ENCODE measurements at regions not wholly inside any gene's neighbourhood (a gene's known extent, or its start where the extent isn't known, plus 50 kb on each side); places are given as distances from the start of the nearest gene placed in this dataset.
"Not testable (repeated sequence)": the region's sequence is repeated elsewhere in the genome, so short reads cannot be mapped to it uniquely, and the experiment has no call there.

DNA sequence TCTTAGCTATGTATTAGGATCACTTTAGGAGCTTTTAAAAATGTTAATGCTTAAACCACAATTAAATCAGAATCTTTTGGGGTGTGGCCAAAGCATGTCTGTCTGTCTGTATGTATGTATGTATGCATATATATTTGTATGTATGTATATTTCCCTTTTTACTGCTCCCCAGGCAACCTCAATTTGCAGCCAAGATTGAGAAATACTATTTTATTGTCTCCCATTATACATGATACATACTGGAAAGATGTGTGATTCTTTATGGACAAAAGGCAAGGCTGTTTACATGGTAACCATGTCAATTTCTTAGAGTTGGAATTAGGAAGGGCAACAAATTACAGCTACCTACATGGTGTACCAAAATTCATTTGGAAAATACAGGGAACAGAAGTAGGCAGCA, 783.6 kb downstream of the ETS1 start:
- TF ChIP-seq, protein P1, sequence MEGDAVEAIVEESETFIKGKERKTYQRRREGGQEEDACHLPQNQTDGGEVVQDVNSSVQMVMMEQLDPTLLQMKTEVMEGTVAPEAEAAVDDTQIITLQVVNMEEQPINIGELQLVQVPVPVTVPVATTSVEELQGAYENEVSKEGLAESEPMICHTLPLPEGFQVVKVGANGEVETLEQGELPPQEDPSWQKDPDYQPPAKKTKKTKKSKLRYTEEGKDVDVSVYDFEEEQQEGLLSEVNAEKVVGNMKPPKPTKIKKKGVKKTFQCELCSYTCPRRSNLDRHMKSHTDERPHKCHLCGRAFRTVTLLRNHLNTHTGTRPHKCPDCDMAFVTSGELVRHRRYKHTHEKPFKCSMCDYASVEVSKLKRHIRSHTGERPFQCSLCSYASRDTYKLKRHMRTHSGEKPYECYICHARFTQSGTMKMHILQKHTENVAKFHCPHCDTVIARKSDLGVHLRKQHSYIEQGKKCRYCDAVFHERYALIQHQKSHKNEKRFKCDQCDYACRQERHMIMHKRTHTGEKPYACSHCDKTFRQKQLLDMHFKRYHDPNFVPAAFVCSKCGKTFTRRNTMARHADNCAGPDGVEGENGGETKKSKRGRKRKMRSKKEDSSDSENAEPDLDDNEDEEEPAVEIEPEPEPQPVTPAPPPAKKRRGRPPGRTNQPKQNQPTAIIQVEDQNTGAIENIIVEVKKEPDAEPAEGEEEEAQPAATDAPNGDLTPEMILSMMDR (IDR thresholded peaks at IDR 0.05): no peak
- DNase-seq: no peak
- H3K27ac ChIP-seq: no peak overlapping the region
- no peaks in the 10 kb centered on the region for H3K9me3 ChIP-seq
- no peak for ATAC-seq
- intact Hi-C loops (cut with DNase I): no loop called here
- H3K36me3 ChIP-seq: no peaks in the 10 kb centered on the region
- H3K27me3 ChIP-seq: no peaks in the 10 kb centered on the region
- no peak overlapping the region for H3K4me3 ChIP-seq
- no peaks in the 10 kb centered on the region for H3K4me1 ChIP-seq

DNA sequence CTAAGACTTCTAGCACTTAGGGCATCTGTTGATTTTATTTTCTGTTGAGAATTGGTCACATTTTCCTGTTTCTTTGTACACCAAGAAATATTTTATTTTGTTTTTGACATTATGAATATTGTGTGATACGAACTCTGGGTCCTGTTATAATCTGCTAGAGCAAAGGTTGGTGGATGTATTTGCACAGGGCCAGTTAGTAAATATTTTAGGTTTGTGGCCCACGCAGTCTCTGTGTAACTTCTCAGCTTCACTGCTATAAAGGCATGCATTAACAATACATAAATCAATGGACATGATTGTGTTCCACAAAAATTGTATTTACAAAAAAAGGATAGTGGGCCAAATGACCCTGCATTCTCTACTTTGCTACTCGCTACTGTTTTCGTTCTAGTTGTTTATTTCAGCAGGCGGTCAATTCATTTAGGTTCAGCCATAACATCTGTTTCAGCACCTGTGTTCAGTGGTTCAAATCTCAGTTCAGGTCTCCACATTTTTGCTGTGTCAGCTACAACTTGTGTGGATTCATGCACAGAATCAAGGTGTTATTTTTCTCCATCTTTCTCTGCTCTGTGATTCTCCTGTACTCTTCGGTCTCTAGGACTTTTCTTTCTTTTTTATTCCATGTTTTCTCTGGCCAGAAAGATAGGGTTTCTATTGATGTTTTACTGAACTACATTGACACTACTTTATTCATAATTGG, 786.2 kb downstream of the ETS1 start:
- H3K27me3 ChIP-seq: no peaks in the 10 kb centered on the region
- no peaks in the 10 kb centered on the region for H3K36me3 ChIP-seq
- no peaks in the 10 kb centered on the region for H3K9me3 ChIP-seq
- H3K4me3 ChIP-seq: no peak overlapping the region
- ATAC-seq (no peak), DNase-seq (no peak)
- no peaks in the 10 kb centered on the region for H3K4me1 ChIP-seq
- H3K27ac ChIP-seq: no peak overlapping the region
- intact Hi-C loops (cut with DNase I): no loop called here
- TF ChIP-seq, protein P1 (IDR thresholded peaks at IDR 0.05): no peak

DNA sequence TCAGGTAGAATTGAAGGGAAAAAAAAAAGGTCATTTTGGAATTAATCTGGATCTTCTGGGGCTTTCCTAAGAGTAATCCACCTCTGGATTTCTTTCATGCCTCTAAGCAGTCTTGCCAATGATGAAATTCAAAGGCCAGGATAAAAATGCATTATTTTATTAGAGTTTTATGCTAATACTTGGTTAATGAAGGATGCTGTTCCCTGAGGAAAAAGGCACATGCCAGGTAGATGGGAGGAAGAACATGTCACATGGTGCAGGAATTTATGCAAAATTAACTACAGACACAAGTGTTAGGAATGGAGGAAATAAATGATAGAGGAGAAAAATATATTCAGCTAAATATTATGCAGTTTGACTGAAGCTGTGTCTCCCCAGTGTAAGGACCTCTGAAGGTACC, 792.0 kb downstream of the ETS1 start:
- no peak for DNase-seq
- Histone ChIP-seq H3K27me3 (no peaks in the 10 kb centered on the region), H3K36me3 (no peaks in the 10 kb centered on the region), H3K4me1 (no peaks in the 10 kb centered on the region), H3K9me3 (no peaks in the 10 kb centered on the region), H3K27ac (no peak overlapping the region), H3K4me3 (no peak overlapping the region)
- intact Hi-C loops (cut with DNase I): no loop called here
- TF ChIP-seq, protein P1 (IDR thresholded peaks at IDR 0.05): no peak
- no peak for ATAC-seq

DNA sequence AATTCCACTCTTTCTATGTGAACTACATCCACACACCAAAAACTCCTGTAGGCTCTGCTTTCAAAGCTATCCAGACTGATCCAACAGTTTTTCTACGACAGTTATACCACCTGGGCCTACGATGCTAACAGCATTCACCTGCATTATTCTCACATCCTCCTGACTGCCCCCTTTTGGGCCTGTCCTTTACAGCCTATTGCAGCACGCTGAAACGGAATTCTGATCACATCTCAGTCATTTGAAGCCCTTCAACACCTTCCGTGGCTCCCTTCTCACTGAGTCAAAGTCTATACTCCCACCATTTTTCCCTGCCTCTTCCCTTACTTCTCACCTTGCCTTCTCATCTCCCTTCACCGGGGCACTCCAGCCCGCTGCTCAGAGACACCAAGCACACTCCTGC, 791.3 kb upstream of the KIRREL3 start:
- Histone ChIP-seq H3K36me3 (no peaks in the 10 kb centered on the region), H3K27me3 (no peaks in the 10 kb centered on the region), H3K9me3 (no peaks in the 10 kb centered on the region), H3K4me3 (no peak overlapping the region), H3K4me1 (no peaks in the 10 kb centered on the region), H3K27ac (no peak overlapping the region)
- DNase-seq (no peak), ATAC-seq (no peak)
- intact Hi-C loops (cut with DNase I): no loop called here
- TF ChIP-seq, protein P1 (IDR thresholded peaks at IDR 0.05): no peak

DNA sequence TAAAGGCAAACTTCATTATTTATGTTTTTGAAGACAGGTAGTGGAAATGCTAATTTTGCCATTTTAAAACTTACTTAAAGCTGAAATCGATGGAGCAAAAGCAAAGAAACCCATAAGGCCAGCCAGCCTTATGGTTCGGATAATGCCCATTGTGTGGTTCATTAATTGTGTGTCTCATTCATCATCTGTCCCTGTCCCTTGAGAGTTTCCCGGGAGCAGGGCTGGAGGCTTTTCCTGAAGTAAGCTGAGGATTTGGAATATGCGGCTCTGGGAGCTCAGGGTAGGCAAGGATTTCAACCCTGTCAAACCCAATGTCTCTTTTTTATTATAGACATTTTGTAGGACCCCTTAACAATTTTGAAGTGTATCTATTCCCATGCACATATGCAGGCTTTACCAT, 790.0 kb upstream of the KIRREL3 start:
- intact Hi-C loops (cut with DNase I): no loop called here
- ATAC-seq (no peak), DNase-seq (no peak)
- Histone ChIP-seq H3K27ac (no peak overlapping the region), H3K4me3 (no peak overlapping the region), H3K9me3 (no peaks in the 10 kb centered on the region), H3K4me1 (no peaks in the 10 kb centered on the region), H3K36me3 (no peaks in the 10 kb centered on the region), H3K27me3 (no peaks in the 10 kb centered on the region)
- TF ChIP-seq, protein P1 (IDR thresholded peaks at IDR 0.05): no peak

DNA sequence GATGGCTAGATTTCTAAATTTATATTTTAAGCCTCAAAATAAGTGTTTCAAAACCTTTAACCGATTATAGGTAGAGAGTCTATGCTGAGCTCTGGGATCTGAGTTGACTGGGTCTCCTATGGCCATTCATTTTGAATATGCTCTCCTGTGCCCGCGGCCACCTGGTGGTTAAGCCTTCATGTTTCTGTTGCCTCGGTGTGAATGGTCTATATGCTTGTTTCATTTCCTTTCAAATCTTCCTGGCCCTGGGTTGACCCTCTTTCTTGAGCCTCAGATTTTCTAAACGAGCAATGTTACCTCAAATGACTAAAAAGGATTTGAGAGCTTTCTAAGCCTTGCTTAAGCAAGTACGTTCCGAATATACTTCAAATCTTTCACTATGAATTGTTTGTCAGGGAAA, 789.4 kb upstream of the KIRREL3 start:
- Histone ChIP-seq H3K36me3 (no peaks in the 10 kb centered on the region), H3K9me3 (no peaks in the 10 kb centered on the region), H3K27ac (no peak overlapping the region), H3K4me1 (no peaks in the 10 kb centered on the region), H3K27me3 (no peaks in the 10 kb centered on the region), H3K4me3 (no peak overlapping the region)
- intact Hi-C loops (cut with DNase I): no loop called here
- TF ChIP-seq, protein P1 (IDR thresholded peaks at IDR 0.05): no peak
- no peak for DNase-seq
- ATAC-seq: no peak

DNA sequence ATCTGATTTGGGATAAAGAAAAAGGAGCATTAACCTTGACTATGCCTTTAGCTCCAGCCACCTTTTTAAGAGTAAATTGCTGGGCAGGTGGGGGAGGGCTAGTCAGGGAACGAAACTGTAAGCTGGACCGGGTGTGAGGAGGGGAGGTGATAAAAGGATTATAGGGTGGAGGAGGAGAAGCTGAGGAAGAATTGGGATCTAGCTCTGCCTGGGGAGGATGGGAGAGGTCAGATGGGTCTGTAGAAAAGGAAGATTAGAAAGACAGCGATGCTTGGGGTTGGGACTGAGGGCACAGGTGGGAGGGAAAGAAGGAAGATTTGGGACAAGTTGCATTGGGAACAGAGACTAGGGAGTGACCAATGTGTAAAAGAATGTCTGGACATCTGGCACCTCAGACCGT, 772.4 kb upstream of the KIRREL3 start:
- ATAC-seq; H3K27me3 ChIP-seq; H3K4me1 ChIP-seq; DNase-seq; H3K36me3 ChIP-seq; intact Hi-C loops (cut with DNase I); H3K4me3 ChIP-seq; H3K9me3 ChIP-seq; H3K27ac ChIP-seq: not testable (repeated sequence)

DNA sequence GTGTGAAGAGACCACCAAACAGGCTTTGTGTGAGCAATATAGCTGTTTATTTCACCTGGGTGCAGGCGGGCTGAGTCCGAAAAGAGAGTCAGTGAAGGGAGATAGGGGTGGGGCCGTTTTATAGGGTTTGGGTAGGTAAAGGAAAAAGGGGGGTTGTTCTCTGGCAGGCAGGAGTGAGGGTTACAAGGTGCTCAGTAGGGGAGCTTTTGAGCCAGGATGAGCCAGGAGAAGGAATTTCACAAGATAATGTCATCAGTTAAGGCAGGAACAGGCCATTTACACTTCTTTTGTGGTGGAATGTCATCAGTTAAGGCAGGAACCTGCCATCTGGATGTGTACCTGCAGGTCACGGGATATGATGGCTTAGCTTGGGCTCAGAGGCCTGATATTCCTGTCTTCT, 768.4 kb upstream of the KIRREL3 start:
- H3K4me3 ChIP-seq; intact Hi-C loops (cut with DNase I); H3K4me1 ChIP-seq; ATAC-seq; DNase-seq; H3K27me3 ChIP-seq; H3K36me3 ChIP-seq; H3K9me3 ChIP-seq; H3K27ac ChIP-seq: not testable (repeated sequence)
